Nephron progenitor cell (in vitro differentiated cells): ENCODE measurements at regions not wholly inside any gene's neighbourhood (a gene's known extent, or its start where the extent isn't known, plus 50 kb on each side); places are given as distances from the start of the nearest gene placed in this dataset.

Experiments used
- DNase-seq: peaks from one replicate; pipeline ENCODE4 v3.0.0; 2021
- H3K27ac Mint-ChIP-seq: 2 replicates; pipeline ENCODE4 v1.8.0; 2021; ENCODE audit warnings: mild to moderate bottlenecking, moderate library complexity, mixed read lengths
- H3K27me3 Mint-ChIP-seq: 2 replicates; pipeline ENCODE4 v1.8.0; 2021; ENCODE audit warnings: mild to moderate bottlenecking, low read depth, mixed read lengths; ENCODE audit not compliant: poor library complexity
- H3K36me3 Mint-ChIP-seq: 2 replicates; pipeline ENCODE4 v1.8.0; 2021; ENCODE audit warnings: low read depth, mixed read lengths
- H3K4me1 Mint-ChIP-seq: 2 replicates; pipeline ENCODE4 v1.8.0; 2021; ENCODE audit warnings: mixed read lengths
- H3K4me3 Mint-ChIP-seq: 2 replicates; pipeline ENCODE4 v1.8.0; 2021; ENCODE audit warnings: mild to moderate bottlenecking, moderate library complexity, mixed read lengths
- H3K9me3 Mint-ChIP-seq: 2 replicates; pipeline ENCODE4 v1.8.0; 2021; ENCODE audit warnings: mild to moderate bottlenecking, moderate library complexity, mixed read lengths
- TF ChIP-seq, protein P1 (sequence below): fragments of 200-600 bp; sonication (generic); IDR thresholded peaks from 2 replicates; pipeline ENCODE4 v1.5.0; 2021; ENCODE audit warnings: antibody characterized with exemption

DNA sequence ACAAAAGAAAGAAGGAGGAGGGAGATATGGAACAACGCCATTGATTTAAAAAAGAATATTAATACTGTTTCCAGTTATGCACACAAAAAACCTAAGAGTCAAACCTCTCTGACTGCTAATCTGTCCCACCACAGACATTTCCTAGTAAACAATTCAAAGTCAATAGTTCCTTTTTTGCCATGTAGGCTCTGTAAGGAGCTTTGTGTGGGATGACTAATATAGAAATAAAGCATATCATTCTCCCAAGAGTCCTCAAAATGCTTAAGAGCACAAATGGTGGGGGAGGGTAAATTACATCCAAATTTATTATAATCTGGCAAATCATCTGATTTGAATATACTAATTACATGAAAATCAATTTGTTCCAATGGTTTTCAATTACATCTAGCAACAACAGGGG, 155.9 kb upstream of the CNTN4 start:
- Mint-ChIP-seq H3K9me3 (no peaks in the 10 kb centered on the region), H3K27ac (no peak overlapping the region), H3K4me3 (no peak overlapping the region), H3K36me3 (no peaks in the 10 kb centered on the region), H3K27me3 (peaks cover 2% of the 10 kb centered on the region), H3K4me1 (no peaks in the 10 kb centered on the region)
- TF ChIP-seq, protein P1, sequence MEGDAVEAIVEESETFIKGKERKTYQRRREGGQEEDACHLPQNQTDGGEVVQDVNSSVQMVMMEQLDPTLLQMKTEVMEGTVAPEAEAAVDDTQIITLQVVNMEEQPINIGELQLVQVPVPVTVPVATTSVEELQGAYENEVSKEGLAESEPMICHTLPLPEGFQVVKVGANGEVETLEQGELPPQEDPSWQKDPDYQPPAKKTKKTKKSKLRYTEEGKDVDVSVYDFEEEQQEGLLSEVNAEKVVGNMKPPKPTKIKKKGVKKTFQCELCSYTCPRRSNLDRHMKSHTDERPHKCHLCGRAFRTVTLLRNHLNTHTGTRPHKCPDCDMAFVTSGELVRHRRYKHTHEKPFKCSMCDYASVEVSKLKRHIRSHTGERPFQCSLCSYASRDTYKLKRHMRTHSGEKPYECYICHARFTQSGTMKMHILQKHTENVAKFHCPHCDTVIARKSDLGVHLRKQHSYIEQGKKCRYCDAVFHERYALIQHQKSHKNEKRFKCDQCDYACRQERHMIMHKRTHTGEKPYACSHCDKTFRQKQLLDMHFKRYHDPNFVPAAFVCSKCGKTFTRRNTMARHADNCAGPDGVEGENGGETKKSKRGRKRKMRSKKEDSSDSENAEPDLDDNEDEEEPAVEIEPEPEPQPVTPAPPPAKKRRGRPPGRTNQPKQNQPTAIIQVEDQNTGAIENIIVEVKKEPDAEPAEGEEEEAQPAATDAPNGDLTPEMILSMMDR, result no peak
- DNase-seq, result no peak

DNA sequence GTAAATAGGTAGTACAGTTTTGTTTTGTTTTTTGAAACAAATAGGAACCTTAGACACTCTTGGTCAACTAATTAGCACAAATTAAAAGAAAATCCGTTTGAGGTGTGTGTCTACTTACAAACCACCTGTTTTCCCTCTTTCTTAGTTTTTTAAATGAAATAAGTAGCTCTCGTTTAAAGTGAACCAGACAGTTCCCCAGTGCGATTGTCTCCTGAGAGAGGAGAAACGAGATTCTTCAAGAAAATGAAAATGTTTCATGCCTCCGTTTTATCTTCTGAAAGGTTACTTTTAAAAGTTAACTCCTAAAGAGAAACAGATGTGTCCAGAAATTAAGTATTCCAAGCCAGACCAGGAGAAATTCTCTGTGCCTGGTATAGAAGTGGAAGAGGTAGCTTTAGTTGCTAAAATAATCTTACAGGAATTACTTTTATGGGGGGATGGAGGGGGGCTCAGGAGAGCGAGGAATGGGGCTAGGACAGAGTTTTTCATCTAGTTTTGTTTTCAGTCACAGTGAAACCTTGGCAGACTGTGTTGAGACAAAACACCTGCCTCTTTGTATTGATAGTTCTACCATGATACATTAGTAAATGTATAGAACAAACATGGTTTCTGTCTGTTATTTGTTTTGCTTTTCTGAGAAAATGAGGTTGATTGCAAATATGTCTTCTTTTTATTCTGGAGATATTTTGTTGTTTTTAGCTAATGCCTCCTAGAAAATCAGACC, 155.1 kb upstream of the CNTN4 start:
- H3K4me3 Mint-ChIP-seq, result no peak overlapping the region
- H3K27me3 Mint-ChIP-seq, result no peaks in the 10 kb centered on the region
- H3K27ac Mint-ChIP-seq, result no peak overlapping the region
- no peaks in the 10 kb centered on the region for H3K9me3 Mint-ChIP-seq
- no peak for DNase-seq
- TF ChIP-seq, protein P1, result no peak
- no peaks in the 10 kb centered on the region for H3K36me3 Mint-ChIP-seq
- H3K4me1 Mint-ChIP-seq, result no peaks in the 10 kb centered on the region

DNA sequence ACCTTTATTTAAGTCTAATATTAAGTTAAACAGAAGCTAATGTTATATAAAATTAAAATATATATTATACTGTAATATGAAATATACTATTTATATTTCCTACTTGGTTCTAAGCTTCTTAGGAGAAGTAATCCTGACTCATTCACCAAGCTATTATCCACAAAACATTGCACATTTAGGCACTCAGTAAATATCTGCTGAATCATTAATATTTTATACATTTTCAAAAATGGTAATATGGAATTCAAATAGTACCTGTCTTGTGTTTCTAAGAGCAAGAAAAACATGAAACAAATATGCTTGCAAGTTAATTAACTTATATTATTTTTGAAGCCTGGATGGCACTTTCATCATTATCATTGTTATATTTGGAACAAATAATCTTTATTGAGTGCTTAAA, 153.0 kb upstream of the CNTN4 start:
- no peaks in the 10 kb centered on the region for H3K4me1 Mint-ChIP-seq
- no peaks in the 10 kb centered on the region for H3K27me3 Mint-ChIP-seq
- H3K36me3 Mint-ChIP-seq, result no peaks in the 10 kb centered on the region
- no peaks in the 10 kb centered on the region for H3K9me3 Mint-ChIP-seq
- no peak overlapping the region for H3K4me3 Mint-ChIP-seq
- TF ChIP-seq, protein P1, result no peak
- H3K27ac Mint-ChIP-seq, result no peak overlapping the region
- DNase-seq, result no peak

DNA sequence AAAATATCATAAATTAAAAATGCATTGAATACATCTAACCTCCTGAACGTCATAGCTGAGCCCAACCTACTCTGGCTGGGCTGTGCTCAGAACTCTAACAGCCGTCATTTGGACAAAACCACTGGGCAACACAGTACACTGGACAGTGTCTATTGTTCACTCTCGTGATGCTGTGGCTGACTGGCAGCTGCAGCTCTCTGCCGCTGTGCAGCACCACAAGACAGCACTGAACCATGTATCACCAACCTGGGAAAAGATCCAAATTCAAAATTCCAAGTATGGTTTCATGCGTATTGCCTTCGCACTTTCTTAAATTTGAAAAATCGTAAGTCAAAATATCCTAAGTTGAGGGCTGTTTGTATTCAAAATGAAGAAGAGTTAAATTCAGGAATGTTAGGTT, 145.1 kb upstream of the CNTN4 start:
- H3K27ac Mint-ChIP-seq, result no peak overlapping the region
- H3K4me3 Mint-ChIP-seq, result no peak overlapping the region
- no peaks in the 10 kb centered on the region for H3K9me3 Mint-ChIP-seq
- peaks cover 5% of the 10 kb centered on the region for H3K27me3 Mint-ChIP-seq
- no peaks in the 10 kb centered on the region for H3K36me3 Mint-ChIP-seq
- no peak for DNase-seq
- H3K4me1 Mint-ChIP-seq, result no peaks in the 10 kb centered on the region
- TF ChIP-seq, protein P1, result no peak

DNA sequence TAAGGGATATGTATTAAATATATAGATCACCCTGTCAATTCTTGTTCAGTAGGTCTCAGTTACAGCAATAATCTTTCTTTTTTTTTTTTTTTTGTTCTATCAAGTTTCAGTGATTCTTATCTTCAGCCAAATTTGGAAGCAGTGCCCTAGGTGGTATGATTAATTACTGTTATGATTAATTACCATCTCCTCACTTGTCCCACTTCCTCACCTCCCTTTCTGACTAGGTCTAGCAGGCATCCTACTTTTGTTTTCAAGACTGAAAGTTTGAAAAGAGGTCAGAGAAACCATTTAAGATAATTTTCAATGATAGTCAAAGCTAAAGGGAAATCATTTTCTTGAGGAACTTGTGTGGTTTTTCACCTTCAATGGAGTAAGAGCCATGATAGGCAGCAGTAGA, 144.0 kb upstream of the CNTN4 start:
- Mint-ChIP-seq H3K27me3 (peaks cover 5% of the 10 kb centered on the region), H3K4me1 (no peaks in the 10 kb centered on the region), H3K4me3 (no peak overlapping the region), H3K36me3 (no peaks in the 10 kb centered on the region), H3K9me3 (no peaks in the 10 kb centered on the region), H3K27ac (no peak overlapping the region)
- no peak for DNase-seq
- TF ChIP-seq, protein P1, result no peak

DNA sequence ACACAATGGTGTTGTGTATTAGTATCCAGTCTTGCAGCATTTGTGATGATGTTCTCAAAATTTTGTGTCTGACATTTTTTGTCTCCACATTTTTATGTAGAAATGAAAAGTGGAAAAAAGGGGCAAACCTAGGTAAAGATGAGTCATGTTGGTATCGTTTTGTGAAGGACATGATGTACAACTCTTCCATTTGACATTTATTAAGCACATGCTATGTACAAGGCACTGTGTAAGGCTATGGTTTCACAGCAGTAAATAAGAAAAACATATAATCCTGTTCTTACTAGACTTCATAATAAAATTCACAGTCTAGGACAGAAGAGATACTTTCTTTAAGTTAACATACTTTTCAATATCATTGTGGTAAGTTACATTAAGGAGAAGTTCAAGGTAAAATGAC, 143.5 kb upstream of the CNTN4 start:
- H3K36me3 Mint-ChIP-seq, result no peaks in the 10 kb centered on the region
- no peaks in the 10 kb centered on the region for H3K9me3 Mint-ChIP-seq
- no peak for DNase-seq
- no peak overlapping the region for H3K4me3 Mint-ChIP-seq
- H3K4me1 Mint-ChIP-seq, result no peaks in the 10 kb centered on the region
- H3K27ac Mint-ChIP-seq, result no peak overlapping the region
- peaks cover 5% of the 10 kb centered on the region for H3K27me3 Mint-ChIP-seq
- TF ChIP-seq, protein P1, result no peak
